ENCODE measurements at regions not wholly inside any gene's neighbourhood (a gene's known extent, or its start where the extent isn't known, plus 50 kb on each side); places are given as distances from the start of the nearest gene placed in this dataset.

GRCh38 chr7:131074585-131074984, 253.1 kb upstream of the MKLN1 start:
- ChIA-PET CTCF (interaction anchor here (1.5 kb wide), 1 partner anchor 34 kb away, joined by 3 read pairs; no protein-coding TSS in a partner anchor), POLR2A (no interaction called here)
- no peak for DNase-seq (ENCODE audit: extremely low spot score)
- TF ChIP-seq CTCF (IDR thresholded peaks at IDR 0.05; ENCODE audit: control extremely low read depth, extremely low read depth, low read depth, missing control alignments) = no peak

GRCh38 chr7:131075406-131075805, 252.3 kb upstream of the MKLN1 start:
- POLR2A ChIA-PET = no interaction called here
- CTCF ChIA-PET = interaction anchor here (1.5 kb wide), 2 partner anchors 14 to 35 kb away, joined by 3 read pairs; no protein-coding TSS in a partner anchor
- DNase-seq (ENCODE audit: extremely low spot score) = no peak
- no peak for TF ChIP-seq CTCF (IDR thresholded peaks at IDR 0.05; ENCODE audit: control extremely low read depth, extremely low read depth, low read depth, missing control alignments)

GRCh38 chr7:131076032-131076431, 251.6 kb upstream of the MKLN1 start:
- ChIA-PET POLR2A (no interaction called here), CTCF (interaction anchor here (1.1 to 1.5 kb wide), 2 partner anchors 9 to 13 kb away, joined by 3 read pairs; no protein-coding TSS in a partner anchor)
- no peak for DNase-seq (ENCODE audit: extremely low spot score)
- no peak for TF ChIP-seq CTCF (IDR thresholded peaks at IDR 0.05; ENCODE audit: control extremely low read depth, extremely low read depth, low read depth, missing control alignments)

- ChIA-PET POLR2A (no interaction called here), CTCF (interaction anchor here (1.1 to 1.5 kb wide), 2 partner anchors 10 to 12 kb away, joined by 3 read pairs; no protein-coding TSS in a partner anchor)
- no peak for DNase-seq (ENCODE audit: extremely low spot score)
- no peak for TF ChIP-seq CTCF (IDR thresholded peaks at IDR 0.05; ENCODE audit: control extremely low read depth, extremely low read depth, low read depth, missing control alignments)
These were observed 250.9 kb upstream of the MKLN1 start for GRCh38 chr7:131076711-131077181.

- DNase-seq (ENCODE audit: extremely low spot score) = no peak
- no peak for TF ChIP-seq CTCF (IDR thresholded peaks at IDR 0.05; ENCODE audit: control extremely low read depth, extremely low read depth, low read depth, missing control alignments)
- ChIA-PET POLR2A (interaction anchor here (0.6 kb wide), 1 partner anchor 23 kb away, joined by 4 read pairs; no protein-coding TSS in a partner anchor), CTCF (no interaction called here)
These were observed 249.9 kb upstream of the MKLN1 start for GRCh38 chr7:131077735-131078134.

GRCh38 chr7:131080754-131081153, 246.9 kb upstream of the MKLN1 start:
- no peak for TF ChIP-seq CTCF (IDR thresholded peaks at IDR 0.05; ENCODE audit: control extremely low read depth, extremely low read depth, low read depth, missing control alignments)
- CTCF ChIA-PET = no interaction called here
- DNase-seq (ENCODE audit: extremely low spot score) = no peak
- POLR2A ChIA-PET = no interaction called here
